Stimulated activated CD8-positive, alpha-beta memory T cell treated with anti-CD3 and anti-CD28 coated beads, Interleukin-7, amount 100 ng/mL, for 24 hours (primary cell): ENCODE measurements at regions not wholly inside any gene's neighbourhood (a gene's known extent, or its start where the extent isn't known, plus 50 kb on each side); places are given as distances from the start of the nearest gene placed in this dataset.

Experiments
- DNase-seq: peaks from one replicate; pipeline ENCODE4 v3.0.0-alpha.2; 2020; ENCODE audit warnings: low read depth

GRCh38 chr4:24419181-24420034 lies 164.9 kb downstream of the DHX15 start:
- peak; percentile 55 for DNase-seq

GRCh38 chr4:24417206-24417605 lies 167.1 kb downstream of the DHX15 start:
- DNase-seq: no peak

DNA sequence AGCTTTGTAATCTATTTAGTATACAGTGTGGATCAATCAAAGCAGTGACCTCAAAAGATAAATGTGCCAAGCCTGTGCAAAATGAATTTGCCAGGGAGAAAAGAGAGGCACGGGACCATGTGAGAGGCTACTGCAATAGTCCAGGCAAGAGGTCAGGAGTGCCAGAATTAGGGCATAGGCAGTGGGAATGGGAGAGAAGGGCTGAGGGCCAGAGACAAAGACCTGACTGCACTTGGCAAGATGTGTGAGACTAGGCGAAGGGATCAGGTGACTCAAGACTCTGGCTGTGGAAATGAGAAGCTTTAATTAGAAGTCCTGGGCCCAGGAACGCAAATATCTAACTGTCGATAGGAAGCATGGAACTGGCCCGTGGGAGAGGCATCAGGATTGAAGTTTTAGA lies 168.1 kb downstream of the DHX15 start:
- no peak for DNase-seq

GRCh38 chr4:24413311-24413784 lies 171.0 kb downstream of the DHX15 start:
- no peak for DNase-seq

- no peak for DNase-seq
These were observed 172.5 kb downstream of the DHX15 start for GRCh38 chr4:24411806-24412205.

GRCh38 chr4:24411299-24411698 lies 173.1 kb downstream of the DHX15 start:
- no peak for DNase-seq

DNA sequence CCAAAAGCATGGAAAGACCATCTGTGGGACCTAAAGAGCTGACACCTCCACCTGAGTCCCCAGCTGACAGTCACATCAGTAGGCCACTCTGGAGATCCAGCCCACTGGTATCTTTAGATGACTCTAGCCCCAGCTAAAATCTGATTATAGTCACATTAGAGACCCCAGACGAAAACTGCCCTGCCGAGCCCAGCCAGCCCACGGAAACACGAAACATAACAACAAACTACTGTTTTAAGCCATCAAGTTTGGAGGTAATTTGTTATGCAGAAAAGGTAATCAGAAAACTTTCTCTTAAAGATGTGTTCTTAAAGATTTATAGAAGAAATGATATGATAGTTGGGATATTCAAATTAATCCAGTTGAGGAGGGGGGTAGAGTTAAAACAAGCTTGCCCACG lies 175.7 kb downstream of the DHX15 start:
- DNase-seq: no peak

- no peak for DNase-seq
These were observed 178.4 kb downstream of the DHX15 start for GRCh38 chr4:24405926-24406325.

- no peak for DNase-seq
These were observed 179.0 kb downstream of the DHX15 start for GRCh38 chr4:24405341-24405740.

DNA sequence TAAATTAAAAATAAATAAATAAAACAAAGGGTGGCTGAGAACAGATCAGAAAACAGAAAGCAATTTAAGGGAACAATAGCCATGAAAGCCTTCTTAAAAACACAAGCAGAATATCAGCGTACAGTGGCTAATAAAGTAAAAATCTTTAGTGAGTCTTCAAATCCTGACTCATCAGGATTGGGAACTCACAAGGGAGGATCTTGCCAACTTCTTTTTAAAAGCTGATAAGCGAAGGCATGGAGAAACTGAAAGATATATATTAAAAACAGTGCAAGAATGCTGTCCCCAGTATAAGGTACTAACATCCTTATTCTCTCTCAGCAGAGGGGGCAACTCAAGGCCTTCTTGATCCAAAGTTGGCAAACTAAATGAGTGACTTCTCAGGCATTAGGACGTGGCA lies 180.1 kb downstream of the DHX15 start:
- no peak for DNase-seq

GRCh38 chr4:24403265-24403664 lies 181.1 kb downstream of the DHX15 start:
- no peak for DNase-seq

GRCh38 chr4:24400537-24400936 lies 183.8 kb downstream of the DHX15 start:
- DNase-seq: no peak

DNA sequence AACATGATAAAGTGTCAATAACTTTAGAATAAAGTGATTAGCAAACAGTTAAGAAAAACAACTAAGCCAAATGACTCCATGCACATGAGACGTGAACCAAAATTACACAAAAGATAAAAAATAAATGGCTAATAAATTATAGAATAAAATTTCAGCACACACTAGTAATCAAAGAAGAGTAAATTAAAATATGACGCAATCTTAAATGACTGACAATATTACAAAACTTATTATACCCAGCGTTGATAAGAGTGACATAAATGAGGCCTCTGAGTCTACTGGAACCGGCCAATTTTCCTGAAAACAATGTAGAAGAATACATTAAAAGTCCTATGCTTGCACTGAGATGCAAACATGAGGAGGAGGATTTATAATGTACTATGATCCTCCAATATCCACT lies 187.4 kb downstream of the DHX15 start:
- no peak for DNase-seq

DNA sequence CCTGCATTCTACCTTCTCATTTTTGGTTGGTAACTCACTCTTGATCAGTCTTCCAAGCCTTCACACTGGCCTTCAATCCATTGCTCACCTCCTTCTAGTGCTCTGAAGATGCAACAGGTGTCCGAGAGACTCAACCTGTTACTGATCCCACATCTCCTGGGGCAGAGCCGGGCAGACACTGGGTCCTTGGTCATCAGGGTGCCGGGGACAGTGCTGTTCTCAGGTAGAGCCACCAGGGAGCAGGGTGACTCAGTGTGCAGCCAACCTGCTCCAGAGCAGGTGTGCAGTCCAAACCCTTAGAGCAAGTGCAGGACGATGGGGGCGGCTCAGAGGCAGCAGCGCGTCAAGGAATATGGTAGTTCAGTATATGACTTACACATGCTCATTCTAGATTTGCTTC lies 188.4 kb downstream of the DHX15 start:
- DNase-seq: no peak

DNA sequence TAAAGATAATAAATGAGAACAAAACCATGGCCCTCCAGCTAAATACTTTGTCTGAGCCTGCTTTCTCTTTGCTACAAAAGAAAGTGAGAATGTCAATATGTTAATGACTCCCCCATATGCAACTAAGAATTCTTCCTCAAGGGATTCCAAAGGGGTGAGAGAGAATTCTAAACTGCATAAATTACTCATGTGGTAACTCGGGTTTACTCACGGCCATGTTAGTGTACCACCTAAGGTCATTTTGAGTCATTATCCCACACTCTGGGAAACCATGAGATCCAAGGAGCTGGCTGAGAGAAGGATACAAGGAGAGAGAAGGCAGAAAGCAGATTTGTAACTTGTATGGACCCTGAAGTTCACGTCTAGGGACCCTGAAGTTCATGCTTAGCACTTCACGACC lies 190.3 kb downstream of the DHX15 start:
- no peak for DNase-seq

DNA sequence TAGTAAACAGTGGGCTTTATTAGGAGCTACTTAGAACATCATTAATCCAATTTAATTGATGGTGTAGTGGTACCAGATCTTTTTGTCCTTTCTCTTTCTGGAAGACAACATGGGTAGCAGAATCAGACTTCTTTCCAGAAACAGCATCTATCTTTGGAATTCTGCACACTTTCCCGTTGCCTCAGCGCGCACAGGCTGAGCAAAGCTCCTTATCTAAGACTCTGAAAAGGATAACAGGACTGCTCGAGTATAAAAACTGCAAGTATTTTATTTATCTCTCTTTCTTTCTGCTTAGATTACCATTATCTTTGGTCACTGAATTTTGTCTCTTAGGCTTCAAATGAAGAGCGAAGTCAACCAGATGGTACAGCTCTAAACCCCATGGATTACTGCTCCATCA lies 191.7 kb downstream of the DHX15 start:
- DNase-seq: no peak

DNA sequence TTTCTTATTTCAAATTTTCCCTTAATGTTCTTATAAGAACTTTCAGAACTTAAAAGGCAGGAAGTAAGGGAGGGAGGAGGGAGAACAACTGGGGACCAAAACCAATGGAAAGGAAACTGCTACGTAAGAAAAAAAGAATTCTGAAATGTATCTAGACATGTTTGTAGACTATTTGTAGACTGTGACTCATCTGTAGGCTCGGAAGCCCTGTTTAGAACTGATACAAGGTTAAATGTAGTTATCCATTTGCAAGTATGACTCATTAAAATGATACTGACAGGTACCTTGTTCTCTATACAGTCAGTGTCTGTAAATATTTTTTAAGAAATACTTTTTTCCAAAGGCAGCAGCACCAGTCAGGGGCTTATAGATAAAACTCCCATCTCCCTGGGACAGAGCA lies 202.0 kb downstream of the DHX15 start:
- DNase-seq: no peak

GRCh38 chr4:24380957-24381665 lies 203.2 kb downstream of the DHX15 start:
- no peak for DNase-seq

- DNase-seq: no peak
These were observed 210.7 kb downstream of the DHX15 start for GRCh38 chr4:24373704-24374103.

- DNase-seq: no peak
These were observed 211.5 kb downstream of the DHX15 start for GRCh38 chr4:24372881-24373280.

- DNase-seq: no peak
These were observed 212.0 kb downstream of the DHX15 start for GRCh38 chr4:24372341-24372740.

DNA sequence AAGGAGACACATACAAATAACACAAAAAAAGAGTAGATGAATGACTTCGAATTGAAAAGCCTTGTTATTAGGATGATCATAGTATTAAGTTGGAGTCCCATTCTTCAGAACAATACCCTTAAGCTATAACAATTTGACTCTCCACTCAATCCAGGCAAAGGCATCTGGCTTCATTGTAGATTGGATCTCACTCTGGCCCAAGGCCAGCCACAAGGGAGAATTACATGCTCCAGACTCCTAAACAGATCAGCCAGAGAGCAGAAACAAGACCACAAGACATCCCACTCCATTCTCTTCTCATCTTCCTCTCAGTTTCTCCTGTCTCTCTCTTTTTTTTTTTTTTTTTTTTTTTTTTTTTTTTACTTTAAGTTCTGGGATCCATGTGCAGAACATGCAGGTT lies 213.9 kb downstream of the DHX15 start:
- no peak for DNase-seq

DNA sequence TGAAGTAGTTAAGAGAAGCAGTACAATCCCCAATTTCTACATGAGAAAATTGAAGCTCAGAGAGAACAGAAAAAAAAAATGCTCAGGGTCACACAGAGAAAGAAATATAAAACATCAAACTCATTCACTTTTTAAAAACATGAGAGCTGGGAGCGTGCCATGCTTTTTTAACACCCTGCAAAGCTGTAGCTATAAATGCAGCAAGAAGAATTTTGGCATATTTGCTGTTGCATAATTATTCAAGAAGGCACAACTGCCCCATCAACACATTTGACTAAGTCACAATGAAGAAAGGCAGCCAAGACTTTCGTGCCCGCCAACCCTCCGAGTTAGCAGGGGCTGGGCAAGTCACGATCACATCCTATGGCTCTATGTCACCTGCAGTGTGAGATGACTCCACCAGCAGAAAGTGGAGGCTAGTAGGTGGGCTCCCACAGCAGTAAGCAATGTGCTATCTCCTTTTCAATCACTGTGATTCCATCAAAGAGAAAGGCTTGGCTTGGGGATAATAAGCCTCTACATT lies 214.8 kb downstream of the DHX15 start:
- DNase-seq: no peak
